Heart left ventricle (tissue), 13 donors: ENCODE measurements at regions not wholly inside any gene's neighbourhood (a gene's known extent, or its start where the extent isn't known, plus 50 kb on each side); places are given as distances from the start of the nearest gene placed in this dataset.

Source experiments
- POLR2A ChIP-seq, 2 donors: fragments of 450-650 bp; IDR thresholded peaks; one replicate each; pipeline ENCODE4 v1.6.1; 2017; ENCODE audit warnings: antibody characterized with exemption in 2 of 2, mild to moderate bottlenecking in 2 of 2, moderate library complexity in 2 of 2
- TF ChIP-seq, protein P1 (sequence below), 12 donors: fragments of 200-600 bp; sonication (generic) in 4 of 12; IDR thresholded peaks; one replicate each; pipeline versions ENCODE4 v1.5.0 to v1.8.0; 2018 to 2022; ENCODE audit warnings: antibody characterized with exemption in 12 of 12, mild to moderate bottlenecking in 5 of 12
- donor health status: ischemic (EF 13 %, LVEDD 7.1; RV severe dilation, severe dysfunction).
- donor health status: DM: no; HTN: yes; CAD: no.
- donor health status: DM: no; HTN: no; CAD: no.
- donor health status: ischemic (EF 25% LVEDD 6.9; RV normal size, moderate dysfunction).
- donor health status: ischemic (EF 25% LVEDD 5.7; RV mildly dilated, moderate dysfunction).
- donor health status: ischemic (EF 35%, LVEDD 5.7; RV mildly dilated, moderate dysfunction).
- donor health status: nonischemic (EF 11% LVEDD 7.7; RV severe dilation, severe dysfunction).
- donor health status: DM: yes; HTN: yes; CAD: no.
- donor health status: PGD.
- donor health status: ischemic (EF 29% LVEDD 5.4; RV normal size, mild dysfunction).
- donor health status: nonischemic (EF 23%, LVEDD 6.1; RV moderate dilation, normal function).

- TF ChIP-seq POLR2A (IDR thresholded peaks at IDR 0.05), result no peak
- TF ChIP-seq, protein P1, sequence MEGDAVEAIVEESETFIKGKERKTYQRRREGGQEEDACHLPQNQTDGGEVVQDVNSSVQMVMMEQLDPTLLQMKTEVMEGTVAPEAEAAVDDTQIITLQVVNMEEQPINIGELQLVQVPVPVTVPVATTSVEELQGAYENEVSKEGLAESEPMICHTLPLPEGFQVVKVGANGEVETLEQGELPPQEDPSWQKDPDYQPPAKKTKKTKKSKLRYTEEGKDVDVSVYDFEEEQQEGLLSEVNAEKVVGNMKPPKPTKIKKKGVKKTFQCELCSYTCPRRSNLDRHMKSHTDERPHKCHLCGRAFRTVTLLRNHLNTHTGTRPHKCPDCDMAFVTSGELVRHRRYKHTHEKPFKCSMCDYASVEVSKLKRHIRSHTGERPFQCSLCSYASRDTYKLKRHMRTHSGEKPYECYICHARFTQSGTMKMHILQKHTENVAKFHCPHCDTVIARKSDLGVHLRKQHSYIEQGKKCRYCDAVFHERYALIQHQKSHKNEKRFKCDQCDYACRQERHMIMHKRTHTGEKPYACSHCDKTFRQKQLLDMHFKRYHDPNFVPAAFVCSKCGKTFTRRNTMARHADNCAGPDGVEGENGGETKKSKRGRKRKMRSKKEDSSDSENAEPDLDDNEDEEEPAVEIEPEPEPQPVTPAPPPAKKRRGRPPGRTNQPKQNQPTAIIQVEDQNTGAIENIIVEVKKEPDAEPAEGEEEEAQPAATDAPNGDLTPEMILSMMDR (IDR thresholded peaks at IDR 0.05), result no peak
These were observed 53.1 kb upstream of the ABHD2 start for GRCh38 chr15:89035150-89035549.
